Activated naive CD4-positive, alpha-beta T cell treated with anti-CD3 and anti-CD28 coated beads, Interleukin-2, amount 10 ng/mL, durations not matched to agents 7 days and 5 days (primary cell): ENCODE measurements at regions not wholly inside any gene's neighbourhood (a gene's known extent, or its start where the extent isn't known, plus 50 kb on each side); places are given as distances from the start of the nearest gene placed in this dataset.
"Not testable (repeated sequence)": the region's sequence is repeated elsewhere in the genome, so short reads cannot be mapped to it uniquely, and the experiment has no call there.

Experiments used
- CTCF ChIA-PET: fragments of 350-600 bp; sonication (Branson Sonifier 250); formaldehyde crosslinking; loops from one replicate; lab custom pipeline; 2021; ENCODE audit warnings: antibody characterized with exemption; lab: Charles Lee
- DNase-seq: peaks from one replicate; pipeline ENCODE4 v3.0.0-alpha.2; 2020
- H3K27ac Mint-ChIP-seq: one replicate; pipeline ENCODE4 v1.8.0; 2021; ENCODE audit warnings: mild to moderate bottlenecking, moderate library complexity, mixed read lengths
- H3K27me3 Mint-ChIP-seq: one replicate; pipeline ENCODE4 v1.8.0; 2021; ENCODE audit warnings: mild to moderate bottlenecking, mixed read lengths
- H3K36me3 Mint-ChIP-seq: one replicate; pipeline ENCODE4 v1.8.0; 2021; ENCODE audit warnings: mixed read lengths
- H3K4me1 Mint-ChIP-seq: one replicate; pipeline ENCODE4 v1.8.0; 2021; ENCODE audit warnings: mixed read lengths
- H3K4me3 Mint-ChIP-seq: one replicate; pipeline ENCODE4 v1.8.0; 2021; ENCODE audit warnings: mild to moderate bottlenecking, moderate library complexity, mixed read lengths
- H3K9me3 Mint-ChIP-seq: one replicate; pipeline ENCODE4 v1.8.0; 2021; ENCODE audit warnings: mixed read lengths

GRCh38 chr2:193847991-193848390 lies 1653.3 kb upstream of the TMEFF2 start:
- no peak for DNase-seq
- Mint-ChIP-seq H3K9me3 (no peaks in the 10 kb centered on the region), H3K36me3 (no peaks in the 10 kb centered on the region), H3K4me1 (no peaks in the 10 kb centered on the region), H3K27me3 (no peaks in the 10 kb centered on the region), H3K27ac (no peak overlapping the region), H3K4me3 (no peak overlapping the region)
- CTCF ChIA-PET, result no interaction called here

DNA sequence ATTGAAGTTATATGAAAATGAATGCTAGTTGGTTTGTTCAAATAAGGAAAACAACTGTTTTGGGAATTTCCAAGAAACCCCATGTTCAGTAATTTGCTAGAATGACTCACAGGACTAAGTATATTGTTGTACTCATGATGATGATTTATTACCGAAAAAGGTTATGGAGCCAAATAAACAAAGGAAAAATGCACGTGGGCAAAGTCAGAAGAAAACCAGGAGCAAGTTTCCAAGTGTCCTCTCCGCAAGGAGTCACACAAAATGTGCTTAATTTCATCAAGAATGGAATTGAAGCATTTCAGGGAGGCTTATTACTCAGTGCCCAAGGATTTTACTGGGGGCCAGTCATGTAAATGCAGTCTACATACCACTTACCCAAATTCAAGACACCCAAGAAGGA lies 1652.4 kb upstream of the TMEFF2 start:
- no peaks in the 10 kb centered on the region for H3K4me1 Mint-ChIP-seq
- DNase-seq, result no peak
- H3K27ac Mint-ChIP-seq, result no peak overlapping the region
- no peak overlapping the region for H3K4me3 Mint-ChIP-seq
- H3K9me3 Mint-ChIP-seq, result no peaks in the 10 kb centered on the region
- CTCF ChIA-PET, result no interaction called here
- H3K27me3 Mint-ChIP-seq, result no peaks in the 10 kb centered on the region
- no peaks in the 10 kb centered on the region for H3K36me3 Mint-ChIP-seq

DNA sequence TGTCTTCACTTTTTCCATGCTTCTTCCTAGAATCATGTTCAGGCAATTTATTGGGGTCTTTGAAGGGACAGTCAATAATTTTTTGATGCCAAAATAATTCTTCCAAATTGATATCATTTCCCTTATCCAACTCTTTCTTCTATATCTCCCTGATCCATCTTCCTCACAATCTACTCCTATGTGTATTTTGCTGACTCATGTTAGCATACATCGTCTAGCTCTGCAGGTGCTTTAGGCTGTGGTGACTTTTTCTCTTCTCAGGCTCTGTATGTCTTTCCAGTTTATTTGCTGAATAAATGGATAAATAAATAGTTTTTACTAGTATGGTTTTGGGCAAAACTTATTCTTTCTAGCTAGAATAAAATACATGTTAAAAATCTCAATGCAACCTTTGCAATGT lies 1650.9 kb upstream of the TMEFF2 start:
- CTCF ChIA-PET, result no interaction called here
- no peak for DNase-seq
- Mint-ChIP-seq H3K36me3 (no peaks in the 10 kb centered on the region), H3K27me3 (no peaks in the 10 kb centered on the region), H3K27ac (no peak overlapping the region), H3K9me3 (no peaks in the 10 kb centered on the region), H3K4me3 (no peak overlapping the region), H3K4me1 (no peaks in the 10 kb centered on the region)

DNA sequence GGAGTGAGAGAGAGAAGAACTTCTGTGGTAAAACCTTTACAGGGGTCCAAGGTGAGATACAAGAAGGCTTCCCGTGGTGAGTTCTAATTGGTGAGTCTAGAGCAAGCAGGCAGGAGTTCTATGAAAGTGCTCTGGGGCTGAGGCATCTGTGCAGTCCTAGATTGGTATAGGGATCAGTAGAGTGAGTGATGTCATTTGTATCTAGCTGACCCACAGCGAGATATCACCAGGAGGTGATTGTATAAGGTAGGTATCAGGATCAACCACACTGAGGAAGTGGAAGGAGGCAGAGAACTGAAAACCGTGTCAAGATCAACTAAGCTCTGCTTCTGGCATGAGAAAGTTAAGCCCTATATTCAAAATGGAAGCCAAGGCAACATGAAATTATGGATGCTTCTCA lies 1648.9 kb upstream of the TMEFF2 start:
- Mint-ChIP-seq H3K9me3 (no peaks in the 10 kb centered on the region), H3K36me3 (no peaks in the 10 kb centered on the region), H3K4me3 (no peak overlapping the region), H3K4me1 (no peaks in the 10 kb centered on the region), H3K27ac (no peak overlapping the region), H3K27me3 (no peaks in the 10 kb centered on the region)
- no peak for DNase-seq
- CTCF ChIA-PET, result no interaction called here

DNA sequence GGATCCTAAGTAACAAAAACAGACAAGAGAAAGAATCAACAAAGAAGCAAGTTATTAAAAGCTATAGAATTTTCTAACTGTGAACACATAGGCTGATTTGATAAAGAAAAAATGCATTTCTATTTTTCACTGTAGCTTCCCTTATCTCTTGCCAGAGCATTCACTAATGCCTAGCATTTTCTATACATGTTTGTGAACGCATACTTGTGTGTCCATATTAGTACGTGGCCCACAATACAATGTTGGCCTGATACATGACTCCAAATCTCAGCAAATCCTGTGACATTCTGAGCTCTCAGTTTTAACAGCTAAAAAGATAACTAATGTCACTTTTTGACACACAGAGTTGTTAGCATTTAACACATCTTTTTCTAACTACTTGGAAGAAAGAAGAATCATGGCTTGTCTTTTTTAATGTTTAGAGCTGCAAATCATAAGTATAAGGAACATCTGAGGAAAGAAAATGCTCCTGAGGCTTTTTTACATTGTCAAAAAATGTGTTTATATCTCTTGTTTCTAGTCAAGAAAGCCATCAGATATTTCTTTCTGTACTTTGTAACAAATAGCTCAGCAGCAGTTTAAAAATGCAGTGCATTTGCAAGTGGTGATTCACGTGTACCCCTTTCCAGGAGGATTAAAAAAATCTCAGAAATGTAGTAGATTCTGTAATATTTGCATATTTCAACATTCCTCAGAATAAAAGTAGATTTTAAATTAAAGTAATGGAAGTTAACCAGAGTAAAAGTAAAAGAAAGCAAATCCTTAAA lies 1646.8 kb upstream of the TMEFF2 start:
- CTCF ChIA-PET, result no interaction called here
- no peaks in the 10 kb centered on the region for H3K4me1 Mint-ChIP-seq
- DNase-seq, result no peak
- H3K4me3 Mint-ChIP-seq, result no peak overlapping the region
- H3K27ac Mint-ChIP-seq, result no peak overlapping the region
- no peaks in the 10 kb centered on the region for H3K36me3 Mint-ChIP-seq
- no peaks in the 10 kb centered on the region for H3K9me3 Mint-ChIP-seq
- no peaks in the 10 kb centered on the region for H3K27me3 Mint-ChIP-seq

GRCh38 chr2:193837111-193837738 lies 1642.5 kb upstream of the TMEFF2 start:
- no peaks in the 10 kb centered on the region for H3K4me1 Mint-ChIP-seq
- DNase-seq, result no peak
- no peak overlapping the region for H3K4me3 Mint-ChIP-seq
- H3K27ac Mint-ChIP-seq, result no peak overlapping the region
- CTCF ChIA-PET, result no interaction called here
- no peaks in the 10 kb centered on the region for H3K36me3 Mint-ChIP-seq
- peaks cover 6% of the 10 kb centered on the region for H3K9me3 Mint-ChIP-seq
- H3K27me3 Mint-ChIP-seq, result no peaks in the 10 kb centered on the region

DNA sequence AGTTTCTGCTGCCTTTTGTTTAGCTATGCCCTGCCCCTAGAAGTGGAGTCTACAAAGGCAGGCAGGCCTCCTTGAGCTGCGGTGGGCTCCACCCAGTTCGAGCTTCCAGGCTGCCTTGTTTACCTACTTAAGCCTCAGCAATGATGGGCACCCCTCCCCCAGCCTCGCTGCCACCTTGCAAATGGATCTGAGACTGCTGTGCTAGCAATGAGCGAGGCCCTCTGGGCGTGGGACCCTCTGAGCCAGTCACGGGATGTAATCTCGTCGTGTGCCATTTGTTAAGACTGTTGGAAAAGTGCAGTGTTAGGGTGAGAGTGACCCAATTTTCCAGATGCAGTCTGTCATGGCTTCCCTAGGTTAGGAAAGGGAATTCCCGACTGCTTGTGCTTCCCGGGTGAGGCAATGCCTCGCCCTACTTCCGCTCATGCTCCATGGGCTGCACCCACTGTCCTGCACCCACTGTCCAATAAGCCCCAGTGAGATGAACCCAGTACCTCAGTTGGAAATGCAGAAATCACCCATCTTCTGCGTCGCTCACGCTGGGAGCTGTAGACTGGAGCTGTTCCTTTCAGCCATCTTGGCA lies 1641.8 kb upstream of the TMEFF2 start:
- H3K27ac Mint-ChIP-seq, H3K4me3 Mint-ChIP-seq, H3K36me3 Mint-ChIP-seq, H3K9me3 Mint-ChIP-seq, DNase-seq, CTCF ChIA-PET, H3K27me3 Mint-ChIP-seq, H3K4me1 Mint-ChIP-seq: not testable (repeated sequence)

DNA sequence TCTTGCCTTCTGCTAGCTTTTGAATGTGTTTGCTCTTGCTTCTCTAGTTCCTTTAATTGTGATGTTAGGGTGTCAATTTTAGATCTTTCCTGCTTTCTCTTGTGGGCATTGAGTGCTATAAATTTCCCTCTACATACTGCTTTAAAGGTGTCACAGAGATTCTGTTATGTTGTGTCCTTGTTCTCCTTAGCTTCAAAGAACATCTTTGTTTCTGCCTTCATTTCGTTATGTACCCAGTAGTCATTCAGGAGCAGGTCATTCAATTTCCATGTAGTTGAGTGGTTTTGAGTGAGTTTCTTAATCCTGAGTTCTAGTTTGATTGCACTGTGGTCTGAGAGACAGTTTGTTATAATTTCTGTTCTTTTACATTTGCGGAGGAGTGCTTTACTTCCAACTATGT lies 1639.2 kb upstream of the TMEFF2 start:
- DNase-seq, result not testable (repeated sequence)

GRCh38 chr2:193824474-193824873 lies 1629.7 kb upstream of the TMEFF2 start:
- CTCF ChIA-PET, result no interaction called here
- no peaks in the 10 kb centered on the region for H3K9me3 Mint-ChIP-seq
- no peaks in the 10 kb centered on the region for H3K4me1 Mint-ChIP-seq
- no peaks in the 10 kb centered on the region for H3K27me3 Mint-ChIP-seq
- H3K36me3 Mint-ChIP-seq, result no peaks in the 10 kb centered on the region
- DNase-seq, result no peak
- H3K4me3 Mint-ChIP-seq, result no peak overlapping the region
- H3K27ac Mint-ChIP-seq, result no peak overlapping the region

More for the DNA sequence above, 1639.2 kb upstream of the TMEFF2 start:
- H3K9me3 Mint-ChIP-seq, CTCF ChIA-PET, H3K4me1 Mint-ChIP-seq, H3K4me3 Mint-ChIP-seq, H3K36me3 Mint-ChIP-seq, H3K27me3 Mint-ChIP-seq, H3K27ac Mint-ChIP-seq: not testable (repeated sequence)

GRCh38 chr2:193818801-193819499 lies 1624.2 kb upstream of the TMEFF2 start:
- no peaks in the 10 kb centered on the region for H3K4me1 Mint-ChIP-seq
- no peak overlapping the region for H3K27ac Mint-ChIP-seq
- H3K27me3 Mint-ChIP-seq, result no peaks in the 10 kb centered on the region
- CTCF ChIA-PET, result no interaction called here
- no peak for DNase-seq
- H3K4me3 Mint-ChIP-seq, result no peak overlapping the region
- no peaks in the 10 kb centered on the region for H3K36me3 Mint-ChIP-seq
- no peaks in the 10 kb centered on the region for H3K9me3 Mint-ChIP-seq

GRCh38 chr2:193816008-193816407 lies 1621.3 kb upstream of the TMEFF2 start:
- no peak for DNase-seq
- Mint-ChIP-seq H3K4me1 (no peaks in the 10 kb centered on the region), H3K9me3 (no peaks in the 10 kb centered on the region), H3K36me3 (no peaks in the 10 kb centered on the region), H3K4me3 (no peak overlapping the region), H3K27me3 (no peaks in the 10 kb centered on the region), H3K27ac (no peak overlapping the region)
- CTCF ChIA-PET, result no interaction called here

DNA sequence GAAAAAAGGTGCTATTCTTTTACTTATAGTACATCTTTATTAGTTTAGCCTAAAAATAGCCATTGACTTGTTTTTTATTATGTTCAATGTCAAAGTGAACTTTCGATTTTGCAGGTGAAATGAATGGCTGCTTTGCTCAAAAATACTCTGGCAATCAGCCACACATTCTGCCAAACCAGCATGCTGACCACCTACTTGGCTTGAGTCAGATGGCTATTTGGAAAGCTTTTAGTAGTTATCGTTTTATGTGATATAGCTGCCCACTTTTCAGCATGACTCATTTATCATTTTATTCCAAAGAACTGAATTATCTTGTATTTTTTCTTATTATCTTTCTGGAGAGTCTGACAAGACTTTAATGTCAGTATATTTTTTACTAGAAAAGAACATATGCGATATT lies 1615.8 kb upstream of the TMEFF2 start:
- Mint-ChIP-seq H3K4me1 (no peaks in the 10 kb centered on the region), H3K4me3 (no peak overlapping the region), H3K27ac (no peak overlapping the region), H3K27me3 (no peaks in the 10 kb centered on the region), H3K36me3 (no peaks in the 10 kb centered on the region), H3K9me3 (no peaks in the 10 kb centered on the region)
- CTCF ChIA-PET, result no interaction called here
- DNase-seq, result no peak

DNA sequence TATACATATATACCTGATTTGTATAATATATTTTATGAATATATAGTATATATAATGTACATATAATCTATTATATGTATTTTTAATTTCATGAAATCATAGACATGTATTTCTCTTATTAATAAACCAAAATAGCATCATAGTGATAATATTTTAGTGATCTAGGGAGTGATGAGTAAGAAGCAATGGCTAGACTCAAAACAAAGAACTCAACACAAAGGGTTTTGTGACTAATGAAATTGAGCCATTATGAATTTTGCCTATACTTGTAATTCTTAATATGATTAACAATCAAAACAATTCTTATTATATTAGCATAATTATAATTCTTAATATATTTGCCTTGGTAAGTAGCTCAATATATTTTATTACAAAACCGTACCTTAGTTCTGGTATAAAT lies 1614.1 kb upstream of the TMEFF2 start:
- Mint-ChIP-seq H3K4me1 (no peaks in the 10 kb centered on the region), H3K27ac (no peak overlapping the region), H3K9me3 (no peaks in the 10 kb centered on the region), H3K4me3 (no peak overlapping the region), H3K27me3 (no peaks in the 10 kb centered on the region), H3K36me3 (no peaks in the 10 kb centered on the region)
- DNase-seq, result no peak
- CTCF ChIA-PET, result no interaction called here

- CTCF ChIA-PET, result no interaction called here
- Mint-ChIP-seq H3K9me3 (no peaks in the 10 kb centered on the region), H3K36me3 (no peaks in the 10 kb centered on the region), H3K27ac (no peak overlapping the region), H3K4me1 (no peaks in the 10 kb centered on the region), H3K4me3 (no peak overlapping the region), H3K27me3 (no peaks in the 10 kb centered on the region)
- no peak for DNase-seq
Observed at GRCh38 chr2:193806088-193806774, 1611.5 kb upstream of the TMEFF2 start.
